CD4-positive, alpha-beta T cell (primary cell): ENCODE measurements at regions not wholly inside any gene's neighbourhood (a gene's known extent, or its start where the extent isn't known, plus 50 kb on each side); places are given as distances from the start of the nearest gene placed in this dataset.

Experiments
- ATAC-seq: fragments of 200-7000 bp; cut with Tn5 transposase; one replicate; pipeline ENCODE4 v1.10.0; 2022; ENCODE audit warnings: mild to moderate bottlenecking; ENCODE audit not compliant: poor library complexity
- CTCF ChIA-PET: fragments of 350-600 bp; sonication (Branson Sonifier 250); formaldehyde crosslinking; loops from one replicate; lab custom pipeline; 2021; ENCODE audit warnings: antibody characterized with exemption, inconsistent platforms; lab: Charles Lee
- POLR2A ChIA-PET: fragments of 350-600 bp; sonication (Branson Sonifier 250); formaldehyde crosslinking; loops from one replicate; lab custom pipeline; 2021; ENCODE audit warnings: antibody characterized with exemption, inconsistent platforms; lab: Charles Lee
- DNase-seq, 14 experiments: peaks; one replicate each; pipeline ENCODE4 v3.0.0-alpha.2; 2013 to 2020; ENCODE audit warnings: mixed read lengths in 2 of 14
- H3K27ac ChIP-seq, 2 donors: one replicate each; pipeline versions ENCODE4 v1.5.1 to v1.7.0; 2013; ENCODE audit warnings: low read length in 2 of 2, low read depth in 1 of 2, mild to moderate bottlenecking in 1 of 2
- H3K27me3 ChIP-seq, 2 experiments: 1 replicate in 1 of 2; 2 replicates in 1 of 2; pipeline versions ENCODE4 v1.6.1 to v1.7.0; 2013; ENCODE audit warnings: low read length in 2 of 2, control low read depth in 1 of 2, mild to moderate bottlenecking in 1 of 2, moderate library complexity in 1 of 2; ENCODE audit not compliant: insufficient read depth in 2 of 2, control insufficient read depth in 1 of 2
- H3K36me3 ChIP-seq: one replicate; pipeline ENCODE4 v1.6.1; 2013; ENCODE audit warnings: low read length, control low read depth; ENCODE audit not compliant: insufficient read depth
- H3K4me1 ChIP-seq: one replicate; pipeline ENCODE4 v1.6.1; 2013; ENCODE audit warnings: low read length, control low read depth; ENCODE audit not compliant: insufficient read depth
- H3K4me3 ChIP-seq: one replicate; pipeline ENCODE4 v1.5.1; 2013; ENCODE audit warnings: mild to moderate bottlenecking, low read length, moderate library complexity
- H3K9me3 ChIP-seq, 2 experiments: 1 replicate in 1 of 2; 2 replicates in 1 of 2; pipeline versions ENCODE4 v1.6.1 to v1.7.0; 2013; ENCODE audit warnings: low read length in 2 of 2, mild to moderate bottlenecking in 2 of 2, control low read depth in 1 of 2, moderate library complexity in 1 of 2; ENCODE audit not compliant: control insufficient read depth in 1 of 2, insufficient read depth in 1 of 2
- H3K27ac Mint-ChIP-seq: one replicate; pipeline ENCODE4 v1.8.0; 2020; ENCODE audit warnings: mixed read lengths
- H3K27me3 Mint-ChIP-seq: one replicate; pipeline ENCODE4 v1.8.0; 2021; ENCODE audit warnings: mixed read lengths
- H3K36me3 Mint-ChIP-seq: one replicate; pipeline ENCODE4 v1.8.0; 2021; ENCODE audit warnings: low read depth, mixed read lengths
- H3K4me1 Mint-ChIP-seq: one replicate; pipeline ENCODE4 v1.8.0; 2021; ENCODE audit warnings: low read depth, mixed read lengths
- H3K4me3 Mint-ChIP-seq: one replicate; pipeline ENCODE4 v1.8.0; 2020; ENCODE audit warnings: mild to moderate bottlenecking, mixed read lengths
- H3K9me3 Mint-ChIP-seq: one replicate; pipeline ENCODE4 v1.8.0; 2020; ENCODE audit warnings: mixed read lengths
- CTCF ChIP-seq: fragments of 200-600 bp; IDR thresholded peaks from one replicate; pipeline ENCODE4 v1.8.0; 2022; ENCODE audit warnings: antibody characterized with exemption, mild to moderate bottlenecking
- intact Hi-C, 2 experiments: fragments of 100-400 bp; cut with DNase I in 1 of 2; cut with micrococcal nuclease in 1 of 2; formaldehyde crosslinking; loops; one replicate each; pipeline versions ENCODE4 v1.15.1 to v1.9.0; 2023 to 2025; cut with DNase I, micrococcal nuclease

GRCh38 chr6:103177791-103178190, 1681.9 kb downstream of the HACE1 start:
- DNase-seq = no peak
- intact Hi-C loops = no loop called here

GRCh38 chr6:103175056-103175455, 1684.7 kb downstream of the HACE1 start:
- no peak for TF ChIP-seq CTCF
- H3K27ac ChIP-seq = no peak overlapping the region
- intact Hi-C loops = no loop called here
- DNase-seq (no peak), ATAC-seq (no peak)
- POLR2A ChIA-PET = no interaction called here
- H3K27ac Mint-ChIP-seq = no peak overlapping the region
- no peaks in the 10 kb centered on the region for H3K27me3 Mint-ChIP-seq
- H3K36me3 Mint-ChIP-seq = no peaks in the 10 kb centered on the region
- no peaks in the 10 kb centered on the region for H3K36me3 ChIP-seq
- peaks cover 9% of the 10 kb centered on the region for H3K9me3 Mint-ChIP-seq
- no peaks in the 10 kb centered on the region for H3K9me3 ChIP-seq
- H3K4me3 Mint-ChIP-seq = no peak overlapping the region
- H3K4me1 Mint-ChIP-seq = no peaks in the 10 kb centered on the region
- no peaks in the 10 kb centered on the region for H3K4me1 ChIP-seq
- CTCF ChIA-PET = no interaction called here
- H3K4me3 ChIP-seq = no peak overlapping the region
- no peaks in the 10 kb centered on the region for H3K27me3 ChIP-seq

More at GRCh38 chr6:103177791-103178190, 1681.9 kb downstream of the HACE1 start:
- POLR2A ChIA-PET = no interaction called here
- Histone ChIP-seq H3K9me3 (no peaks in the 10 kb centered on the region), H3K36me3 (no peaks in the 10 kb centered on the region), H3K27me3 (no peaks in the 10 kb centered on the region), H3K27ac (no peak overlapping the region), H3K4me1 (no peaks in the 10 kb centered on the region), H3K4me3 (no peak overlapping the region)
- H3K4me1 Mint-ChIP-seq = no peaks in the 10 kb centered on the region
- no peak overlapping the region for H3K27ac Mint-ChIP-seq
- H3K4me3 Mint-ChIP-seq = no peak overlapping the region
- peaks cover 11% of the 10 kb centered on the region for H3K9me3 Mint-ChIP-seq
- no peaks in the 10 kb centered on the region for H3K27me3 Mint-ChIP-seq
- no peak for ATAC-seq
- CTCF ChIA-PET = no interaction called here
- TF ChIP-seq CTCF = no peak
- H3K36me3 Mint-ChIP-seq = no peaks in the 10 kb centered on the region

- Histone ChIP-seq H3K36me3 (no peaks in the 10 kb centered on the region), H3K4me3 (no peak overlapping the region), H3K27ac (no peak overlapping the region), H3K27me3 (no peaks in the 10 kb centered on the region), H3K9me3 (peaks cover 0 to 5% of the 10 kb centered on the region in 2 experiments), H3K4me1 (no peaks in the 10 kb centered on the region)
- Mint-ChIP-seq H3K4me3 (no peak overlapping the region), H3K36me3 (no peaks in the 10 kb centered on the region), H3K9me3 (peaks cover 9% of the 10 kb centered on the region), H3K27me3 (no peaks in the 10 kb centered on the region), H3K27ac (no peak overlapping the region), H3K4me1 (no peaks in the 10 kb centered on the region)
- ChIA-PET POLR2A (no interaction called here), CTCF (no interaction called here)
- no peak for DNase-seq
- no peak for TF ChIP-seq CTCF
- intact Hi-C loops = no loop called here
- no peak for ATAC-seq
Measured at GRCh38 chr6:103167345-103168071, 1692.2 kb downstream of the HACE1 start.
